ENCODE measurements at regions not wholly inside any gene's neighbourhood (a gene's known extent, or its start where the extent isn't known, plus 50 kb on each side); places are given as distances from the start of the nearest gene placed in this dataset.

GRCh38 chr3:88364926-88365325, 215.2 kb downstream of the C3orf38 start (continued):
- TF ChIP-seq ZC3H11A (IDR thresholded peaks at IDR 0.05), result no peak
- no peak for TF ChIP-seq KDM5A (IDR thresholded peaks at IDR 0.05)

- WGBS (ENCODE audit: missing lambda C conversion rate), result 47% methylated on average over 1 of the region's 1 CpG
- TF ChIP-seq MAFK (IDR thresholded peaks at IDR 0.05; ENCODE audit: partially characterized antibody) (no peak), KDM5A (IDR thresholded peaks at IDR 0.05) (no peak), ZSCAN20 (CRISPR knock-in tag; IDR thresholded peaks at IDR 0.05) (no peak), CTCF (IDR thresholded peaks at IDR 0.05) (no peak), RARB (CRISPR knock-in tag; IDR thresholded peaks at IDR 0.05) (no peak), HMGXB4 (CRISPR knock-in tag; IDR thresholded peaks at IDR 0.05; ENCODE audit: borderline replicate concordance) (no peak)
- H3K4me1 ChIP-seq, result no peaks in the 10 kb centered on the region
- FAIRE-seq, result no peak
- H3K4me2 ChIP-seq, result no peak overlapping the region
- no peak overlapping the region for H3K4me3 ChIP-seq
- ChIA-PET POLR2A (no interaction called here), CTCF (interaction anchor here (1.3 kb wide), 1 partner anchor 16 kb away, joined by 3 read pairs; no protein-coding TSS in a partner anchor)
- no peak for DNase-seq (ENCODE audit: low read depth in 1 of 2, low spot score in 1 of 2)
- ATAC-seq, result no peak
- no peak overlapping the region for H3K27ac ChIP-seq
- H3K9me3 ChIP-seq, result no peaks in the 10 kb centered on the region
These were observed 219.6 kb downstream of the C3orf38 start for GRCh38 chr3:88369337-88369736.

GRCh38 chr3:88369767-88370166, 220.0 kb downstream of the C3orf38 start:
- Histone ChIP-seq H3K27ac (no peak overlapping the region), H3K4me1 (no peaks in the 10 kb centered on the region), H3K4me3 (no peak overlapping the region), H3K9me3 (no peaks in the 10 kb centered on the region), H3K4me2 (no peak overlapping the region)
- DNase-seq (ENCODE audit: low read depth in 1 of 2, low spot score in 1 of 2), result no peak
- WGBS (ENCODE audit: missing lambda C conversion rate), result 41% methylated on average over 2 of the region's 2 CpGs
- no peak for ATAC-seq
- POLR2A ChIA-PET, result no interaction called here
- FAIRE-seq, result no peak
- TF ChIP-seq KDM1A (IDR thresholded peaks at IDR 0.05; ENCODE audit: low read depth), result no peak
- TF ChIP-seq REST (IDR thresholded peaks at IDR 0.05), result no peak
- TF ChIP-seq TP53 (CRISPR knock-in tag; IDR thresholded peaks at IDR 0.05), result no peak
- TF ChIP-seq FOXS1 (CRISPR knock-in tag; IDR thresholded peaks at IDR 0.05), result no peak
- TF ChIP-seq MYC (IDR thresholded peaks at IDR 0.05; ENCODE audit: borderline replicate concordance, low read length), result no peak
- TF ChIP-seq FOSB (CRISPR knock-in tag; IDR thresholded peaks at IDR 0.05), result no peak
- TF ChIP-seq CHD4 (IDR thresholded peaks at IDR 0.05; ENCODE audit: borderline replicate concordance), result no peak
- no peak for TF ChIP-seq TFCP2L1 (CRISPR knock-in tag; IDR thresholded peaks at IDR 0.05)
- no peak for TF ChIP-seq KDM5A (IDR thresholded peaks at IDR 0.05)
- TF ChIP-seq CEBPB (IDR thresholded peaks at IDR 0.05), result no peak
- no peak for TF ChIP-seq ZNF302 (CRISPR knock-in tag; IDR thresholded peaks at IDR 0.05)
- no peak for TF ChIP-seq EHMT2 (IDR thresholded peaks at IDR 0.05; ENCODE audit: low read depth)
- no peak for TF ChIP-seq PHF8 (IDR thresholded peaks at IDR 0.05; ENCODE audit: borderline replicate concordance, low read depth)
- no peak for TF ChIP-seq HES2 (IDR thresholded peaks at IDR 0.05)
- TF ChIP-seq NPAS2 (CRISPR knock-in tag; IDR thresholded peaks at IDR 0.05; ENCODE audit: borderline replicate concordance), result no peak
- CTCF ChIA-PET, result interaction anchor here (1.3 kb wide), 1 partner anchor 15 kb away, joined by 3 read pairs; no protein-coding TSS in a partner anchor
